Esophagus squamous epithelium (tissue), 5 donors: ENCODE measurements at regions not wholly inside any gene's neighbourhood (a gene's known extent, or its start where the extent isn't known, plus 50 kb on each side); places are given as distances from the start of the nearest gene placed in this dataset.

Experiments
- DNase-seq: peaks from one replicate; lab custom pipeline; 2025; lab: John Stamatoyannopoulos, UW
- H3K27ac ChIP-seq, 4 donors: fragments of 200-600 bp; sonication (generic); one replicate each; pipeline ENCODE4 v1.5.1; 2016 to 2019; ENCODE audit warnings: mild to moderate bottlenecking in 1 of 4
- H3K27me3 ChIP-seq, 4 donors: fragments of 200-600 bp; sonication (generic); 1 replicate in 3 of 4; 2 replicates in 1 of 4; pipeline versions ENCODE4 v1.5.1 to v1.6.0; 2017 to 2021; ENCODE audit warnings: antibody characterized with exemption in 1 of 4
- H3K36me3 ChIP-seq, 3 donors: fragments of 200-600 bp; sonication (generic); one replicate each; pipeline ENCODE4 v1.5.1; 2016 to 2019
- H3K4me1 ChIP-seq, 3 donors: fragments of 200-600 bp; sonication (generic); one replicate each; pipeline ENCODE4 v1.5.1; 2017 to 2019
- H3K4me3 ChIP-seq, 4 donors: fragments of 200-600 bp; sonication (generic); 1 replicate in 3 of 4; 2 replicates in 1 of 4; pipeline ENCODE4 v1.5.1; 2016 to 2019; ENCODE audit warnings: mild to moderate bottlenecking in 2 of 4, moderate library complexity in 1 of 4
- H3K9me3 ChIP-seq, 3 donors: fragments of 200-600 bp; sonication (generic); one replicate each; pipeline ENCODE4 v1.5.1; 2016 to 2019
- POLR2A ChIP-seq, 4 donors: fragments of 450-650 bp; IDR thresholded peaks; one replicate each; pipeline ENCODE4 v1.6.1; 2017; ENCODE audit warnings: antibody characterized with exemption in 4 of 4, mild to moderate bottlenecking in 4 of 4, moderate library complexity in 3 of 4
- WGBS, 2 donors: methylation state at CpG; one replicate each; pipeline ENCODE4 v1.1.5; 2018; 5-methylcytosine and 5-hydroxymethylcytosine counted together
- intact Hi-C: fragments of 100-400 bp; cut with DNase I; formaldehyde crosslinking; loops from one replicate; pipeline ENCODE4 v1.15.0; 2022
- TF ChIP-seq, protein P1 (sequence below), 6 experiments: fragments of 450-650 bp in 4 of 6; fragments of 200-600 bp in 2 of 6; sonication (generic) in 2 of 6; IDR thresholded peaks; one replicate each; pipeline ENCODE4 v1.5.1; 2016 to 2019; ENCODE audit warnings: antibody characterized with exemption in 6 of 6, mild to moderate bottlenecking in 4 of 6, moderate library complexity in 4 of 6
- donor health status: DM: yes; HTN: yes; CAD: no.

DNA sequence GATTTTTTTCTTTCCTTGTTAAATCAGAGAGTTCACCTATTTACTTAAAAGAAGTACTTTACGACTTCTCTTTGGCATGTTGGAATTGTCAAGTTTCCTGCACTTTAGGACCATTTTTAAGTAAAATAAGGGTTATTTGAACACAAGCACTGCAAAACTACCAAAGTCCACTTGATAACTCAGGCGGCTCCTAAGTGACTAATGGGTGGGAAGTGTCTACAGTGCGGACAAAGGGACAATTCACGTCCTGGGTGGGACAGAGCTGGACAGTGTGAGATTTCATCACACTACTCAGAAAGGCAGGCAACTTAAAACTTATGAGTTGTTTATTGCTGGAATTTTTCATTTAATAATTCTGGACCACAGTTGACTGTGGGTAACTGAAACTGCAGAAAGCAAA is 590.2 kb upstream of the UBE2E2 start:
- Histone ChIP-seq H3K4me3 (no peak overlapping the region), H3K9me3 (no peaks in the 10 kb centered on the region), H3K27ac (no peak overlapping the region), H3K4me1 (no peaks in the 10 kb centered on the region), H3K27me3 (no peaks in the 10 kb centered on the region), H3K36me3 (no peaks in the 10 kb centered on the region)
- no peak for DNase-seq
- TF ChIP-seq, protein P1, sequence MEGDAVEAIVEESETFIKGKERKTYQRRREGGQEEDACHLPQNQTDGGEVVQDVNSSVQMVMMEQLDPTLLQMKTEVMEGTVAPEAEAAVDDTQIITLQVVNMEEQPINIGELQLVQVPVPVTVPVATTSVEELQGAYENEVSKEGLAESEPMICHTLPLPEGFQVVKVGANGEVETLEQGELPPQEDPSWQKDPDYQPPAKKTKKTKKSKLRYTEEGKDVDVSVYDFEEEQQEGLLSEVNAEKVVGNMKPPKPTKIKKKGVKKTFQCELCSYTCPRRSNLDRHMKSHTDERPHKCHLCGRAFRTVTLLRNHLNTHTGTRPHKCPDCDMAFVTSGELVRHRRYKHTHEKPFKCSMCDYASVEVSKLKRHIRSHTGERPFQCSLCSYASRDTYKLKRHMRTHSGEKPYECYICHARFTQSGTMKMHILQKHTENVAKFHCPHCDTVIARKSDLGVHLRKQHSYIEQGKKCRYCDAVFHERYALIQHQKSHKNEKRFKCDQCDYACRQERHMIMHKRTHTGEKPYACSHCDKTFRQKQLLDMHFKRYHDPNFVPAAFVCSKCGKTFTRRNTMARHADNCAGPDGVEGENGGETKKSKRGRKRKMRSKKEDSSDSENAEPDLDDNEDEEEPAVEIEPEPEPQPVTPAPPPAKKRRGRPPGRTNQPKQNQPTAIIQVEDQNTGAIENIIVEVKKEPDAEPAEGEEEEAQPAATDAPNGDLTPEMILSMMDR (IDR thresholded peaks at IDR 0.05): no peak
- no peak for TF ChIP-seq POLR2A (IDR thresholded peaks at IDR 0.05)
- WGBS, 2 donors: 66 to 81% methylated on average over 4 of the region's 4 CpGs
- intact Hi-C loops: no loop called here

DNA sequence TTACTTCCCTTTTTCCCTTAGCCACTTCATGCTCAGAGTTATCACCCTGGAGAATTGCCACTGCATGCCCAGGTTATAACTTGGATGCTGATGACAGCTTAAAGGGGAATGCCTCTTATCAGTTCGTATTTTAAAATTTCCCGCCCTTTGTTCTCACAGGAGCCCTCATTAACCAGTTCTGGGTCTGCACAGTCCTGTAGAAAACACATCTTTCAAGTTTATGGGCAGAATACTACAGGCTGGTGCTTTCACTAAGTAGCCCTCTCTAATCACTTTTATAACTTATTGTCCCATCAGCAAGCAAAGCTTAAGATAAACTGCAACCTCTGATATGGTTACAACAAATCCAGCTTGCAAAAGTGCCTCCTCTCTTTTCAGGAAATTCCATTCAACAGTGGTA is 587.3 kb upstream of the UBE2E2 start:
- Histone ChIP-seq H3K27ac (no peak overlapping the region), H3K36me3 (no peaks in the 10 kb centered on the region), H3K4me1 (no peaks in the 10 kb centered on the region), H3K27me3 (no peaks in the 10 kb centered on the region), H3K4me3 (no peak overlapping the region), H3K9me3 (no peaks in the 10 kb centered on the region)
- DNase-seq: no peak
- no peak for TF ChIP-seq POLR2A (IDR thresholded peaks at IDR 0.05)
- TF ChIP-seq, protein P1 (IDR thresholded peaks at IDR 0.05): no peak
- intact Hi-C loops: no loop called here
- WGBS, 2 donors: 60 to 81% methylated on average over 2 of the region's 2 CpGs

DNA sequence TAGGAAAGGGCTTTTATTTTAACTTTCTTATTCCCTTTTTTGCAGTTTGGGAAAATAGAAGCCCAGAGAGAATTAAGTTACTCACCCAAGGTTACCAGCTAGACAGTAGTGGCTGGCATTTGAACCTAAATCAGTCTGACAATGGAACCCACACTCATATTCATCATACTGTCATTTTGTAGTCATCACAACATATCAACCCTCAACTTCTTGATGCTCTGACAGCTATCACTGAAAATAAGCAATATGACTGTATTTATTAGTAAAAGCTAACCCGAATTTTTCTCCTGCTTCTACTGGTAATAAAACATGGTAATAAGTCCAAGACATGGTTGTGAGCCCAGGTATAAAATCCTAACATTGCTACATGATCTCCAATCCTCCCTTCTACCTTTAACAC is 585.8 kb upstream of the UBE2E2 start:
- TF ChIP-seq POLR2A (IDR thresholded peaks at IDR 0.05): no peak
- TF ChIP-seq, protein P1 (IDR thresholded peaks at IDR 0.05): no peak

DNA sequence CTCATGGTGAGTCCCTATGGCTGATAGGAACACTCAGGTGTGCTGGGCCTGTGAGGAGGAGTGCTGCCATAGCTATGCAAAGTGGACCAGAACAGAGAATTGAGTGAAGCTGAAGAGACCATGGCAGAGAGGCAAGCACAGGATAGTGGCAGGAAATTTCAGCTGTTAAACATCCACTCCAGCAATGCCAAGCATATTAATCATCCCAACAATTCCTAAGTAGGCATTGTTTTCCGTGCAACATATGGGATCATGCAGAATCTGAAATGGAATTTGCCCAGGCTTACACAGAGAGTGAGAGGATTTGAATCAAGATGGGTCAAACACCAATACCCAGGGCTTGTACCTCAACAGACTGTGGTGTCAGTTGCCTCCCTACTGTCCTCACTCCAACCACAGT is 582.6 kb upstream of the UBE2E2 start:
- H3K4me3 ChIP-seq: no peak overlapping the region
- TF ChIP-seq, protein P1 (IDR thresholded peaks at IDR 0.05): no peak
- no peak for TF ChIP-seq POLR2A (IDR thresholded peaks at IDR 0.05)
- no peaks in the 10 kb centered on the region for H3K9me3 ChIP-seq
- H3K27me3 ChIP-seq: no peaks in the 10 kb centered on the region
- H3K27ac ChIP-seq: no peak overlapping the region
- WGBS, 2 donors: 54 to 67% methylated on average over 1 of the region's 1 CpG
- no peaks in the 10 kb centered on the region for H3K4me1 ChIP-seq
- DNase-seq: no peak
- H3K36me3 ChIP-seq: no peaks in the 10 kb centered on the region
- intact Hi-C loops: no loop called here

More for the DNA sequence above, 585.8 kb upstream of the UBE2E2 start:
- H3K4me1 ChIP-seq: no peaks in the 10 kb centered on the region
- no peaks in the 10 kb centered on the region for H3K36me3 ChIP-seq
- H3K4me3 ChIP-seq: no peak overlapping the region
- H3K9me3 ChIP-seq: no peaks in the 10 kb centered on the region
- intact Hi-C loops: no loop called here
- H3K27ac ChIP-seq: no peak overlapping the region
- H3K27me3 ChIP-seq: no peaks in the 10 kb centered on the region
- 30 to 35% methylated on average over 1 of the region's 1 CpG for WGBS, 2 donors
- no peak for DNase-seq

DNA sequence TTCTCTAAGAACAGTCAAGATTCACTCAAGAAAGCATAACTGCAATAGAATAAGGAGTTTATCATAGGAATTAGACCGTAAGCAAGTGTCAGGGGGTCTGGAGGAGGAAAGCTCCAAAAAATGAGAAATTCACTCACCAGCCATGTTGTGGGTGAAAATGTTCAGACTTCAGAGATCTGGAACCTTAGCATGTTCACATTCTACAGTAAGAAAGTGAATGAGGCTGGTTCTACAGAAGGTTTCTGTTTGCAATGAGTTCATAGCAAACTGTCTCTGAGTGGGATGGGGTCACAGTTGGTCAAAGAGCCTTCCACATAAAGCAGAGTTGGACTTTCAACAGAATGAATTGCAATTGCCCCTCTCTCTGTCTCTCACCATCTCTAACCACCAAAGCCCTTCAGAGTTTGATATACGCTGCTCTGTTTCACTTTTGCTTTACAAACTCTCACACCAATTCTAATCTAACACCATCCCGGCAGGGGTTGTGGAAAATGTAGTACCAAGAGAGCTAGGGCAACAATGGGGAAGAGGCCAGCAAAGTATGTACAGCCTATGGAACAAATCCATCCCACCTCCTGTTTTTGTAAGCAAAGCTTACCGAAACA is 581.8 kb upstream of the UBE2E2 start:
- no peaks in the 10 kb centered on the region for H3K36me3 ChIP-seq
- no peaks in the 10 kb centered on the region for H3K9me3 ChIP-seq
- H3K27me3 ChIP-seq: no peaks in the 10 kb centered on the region
- no peaks in the 10 kb centered on the region for H3K4me1 ChIP-seq
- no peak overlapping the region for H3K27ac ChIP-seq
- WGBS, 2 donors: 78 to 81% methylated on average over 4 of the region's 4 CpGs
- intact Hi-C loops: no loop called here
- no peak for DNase-seq
- no peak overlapping the region for H3K4me3 ChIP-seq
- TF ChIP-seq, protein P1 (IDR thresholded peaks at IDR 0.05): no peak
- no peak for TF ChIP-seq POLR2A (IDR thresholded peaks at IDR 0.05)
